IMR-90 (cell line): ENCODE measurements at regions not wholly inside any gene's neighbourhood (a gene's known extent, or its start where the extent isn't known, plus 50 kb on each side); places are given as distances from the start of the nearest gene placed in this dataset.

Experiments used
- BHLHE40 ChIP-seq: fragments of 150-350 bp; IDR thresholded peaks from 2 replicates; pipeline ENCODE4 v1.6.1; 2016; ENCODE audit warnings: mild to moderate bottlenecking, low read depth, low read length
- CEBPB ChIP-seq: IDR thresholded peaks from 2 replicates; pipeline ENCODE4 v1.6.1; 2012; ENCODE audit warnings: low read depth, low read length, improper control_type of control experiment
- CHD1 ChIP-seq: IDR thresholded peaks from 2 replicates; pipeline ENCODE4 v1.6.1; 2012; ENCODE audit warnings: low read depth, low read length, improper control_type of control experiment
- CTCF ChIP-seq: conservative IDR thresholded peaks from 2 replicates; pipeline ENCODE4 v1.5.1; 2012; ENCODE audit warnings: mild to moderate bottlenecking, low read depth, low read length, improper control_type of control experiment
- FOS ChIP-seq: fragments of 150-350 bp; IDR thresholded peaks from 2 replicates; pipeline ENCODE4 v1.6.1; 2016; ENCODE audit warnings: low read depth, low read length
- MAZ ChIP-seq: IDR thresholded peaks from 2 replicates; pipeline ENCODE4 v1.6.1; 2012; ENCODE audit warnings: low read depth, mild to moderate bottlenecking, low read length, improper control_type of control experiment, moderate library complexity, borderline replicate concordance
- MXI1 ChIP-seq: IDR thresholded peaks from 2 replicates; pipeline ENCODE4 v1.6.1; 2012; ENCODE audit warnings: low read depth, mild to moderate bottlenecking, low read length, moderate library complexity, borderline replicate concordance
- POLR2A ChIP-seq: IDR thresholded peaks from 2 replicates; pipeline ENCODE4 v1.6.1; 2012; ENCODE audit warnings: mild to moderate bottlenecking, low read depth, low read length
- RAD21 ChIP-seq: IDR thresholded peaks from 2 replicates; pipeline ENCODE4 v1.6.1; 2012; ENCODE audit warnings: low read length, improper control_type of control experiment
- RCOR1 ChIP-seq: IDR thresholded peaks from 2 replicates; pipeline ENCODE4 v1.6.1; 2012; ENCODE audit warnings: mild to moderate bottlenecking, low read length, improper control_type of control experiment; ENCODE audit not compliant: insufficient replicate concordance
- RFX5 ChIP-seq: IDR thresholded peaks from 2 replicates; pipeline ENCODE4 v1.8.0; 2012; ENCODE audit warnings: low read depth, mild to moderate bottlenecking, low read length, moderate library complexity
- SMC3 ChIP-seq: fragments of 150-350 bp; IDR thresholded peaks from 2 replicates; pipeline ENCODE4 v1.6.1; 2016; ENCODE audit warnings: low read depth, mild to moderate bottlenecking, antibody characterized with exemption, low read length, moderate library complexity
- USF2 ChIP-seq: fragments of 150-350 bp; IDR thresholded peaks from 2 replicates; pipeline ENCODE4 v1.6.1; 2017; ENCODE audit warnings: mild to moderate bottlenecking, antibody characterized with exemption, low read length, low read depth

- TF ChIP-seq CTCF = no peak
- TF ChIP-seq USF2 = no peak
- TF ChIP-seq CHD1 = no peak
- TF ChIP-seq RFX5 = no peak
- no peak for TF ChIP-seq SMC3
- no peak for TF ChIP-seq MXI1
- no peak for TF ChIP-seq RAD21
- no peak for TF ChIP-seq CEBPB
- no peak for TF ChIP-seq POLR2A
- TF ChIP-seq RCOR1 = no peak
- no peak for TF ChIP-seq MAZ
- TF ChIP-seq BHLHE40 = no peak
- no peak for TF ChIP-seq FOS
Observed at GRCh38 chr3:132867526-132867925, 145.3 kb upstream of the NPHP3 start.
